ENCODE measurements at regions not wholly inside any gene's neighbourhood (a gene's known extent, or its start where the extent isn't known, plus 50 kb on each side); places are given as distances from the start of the nearest gene placed in this dataset.

GRCh38 chr2:236342951-236343350 lies 78.7 kb upstream of the ASB18 start:
- no peaks in the 10 kb centered on the region for H3K9me3 ChIP-seq (ENCODE audit: control insufficient read depth in 2 of 3, insufficient read depth in 1 of 3, low read length in 3 of 3)
- no peaks in the 10 kb centered on the region for H3K27me3 ChIP-seq (ENCODE audit: control insufficient read depth, insufficient read depth, low read length)
- no peak overlapping the region for H3K27ac ChIP-seq (ENCODE audit: low read depth in 2 of 2, low read length in 2 of 2)
- intact Hi-C loops (cut with DNase I) = loop anchor here (5.0 kb wide), 1 partner anchor 714 kb away; no protein-coding TSS in a partner anchor
- peaks cover 0 to 4% (median 2%) of the 10 kb centered on the region in 3 donors for H3K4me1 ChIP-seq (ENCODE audit: control insufficient read depth in 2 of 3, insufficient read depth in 2 of 3, low read depth in 1 of 3, low read length in 3 of 3)
- FAIRE-seq (no peak), DNase-seq (no peak)
- H3K9ac ChIP-seq (ENCODE audit: low read length in 3 of 3) = no peak overlapping the region
- TF ChIP-seq, protein P1, sequence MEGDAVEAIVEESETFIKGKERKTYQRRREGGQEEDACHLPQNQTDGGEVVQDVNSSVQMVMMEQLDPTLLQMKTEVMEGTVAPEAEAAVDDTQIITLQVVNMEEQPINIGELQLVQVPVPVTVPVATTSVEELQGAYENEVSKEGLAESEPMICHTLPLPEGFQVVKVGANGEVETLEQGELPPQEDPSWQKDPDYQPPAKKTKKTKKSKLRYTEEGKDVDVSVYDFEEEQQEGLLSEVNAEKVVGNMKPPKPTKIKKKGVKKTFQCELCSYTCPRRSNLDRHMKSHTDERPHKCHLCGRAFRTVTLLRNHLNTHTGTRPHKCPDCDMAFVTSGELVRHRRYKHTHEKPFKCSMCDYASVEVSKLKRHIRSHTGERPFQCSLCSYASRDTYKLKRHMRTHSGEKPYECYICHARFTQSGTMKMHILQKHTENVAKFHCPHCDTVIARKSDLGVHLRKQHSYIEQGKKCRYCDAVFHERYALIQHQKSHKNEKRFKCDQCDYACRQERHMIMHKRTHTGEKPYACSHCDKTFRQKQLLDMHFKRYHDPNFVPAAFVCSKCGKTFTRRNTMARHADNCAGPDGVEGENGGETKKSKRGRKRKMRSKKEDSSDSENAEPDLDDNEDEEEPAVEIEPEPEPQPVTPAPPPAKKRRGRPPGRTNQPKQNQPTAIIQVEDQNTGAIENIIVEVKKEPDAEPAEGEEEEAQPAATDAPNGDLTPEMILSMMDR (IDR thresholded peaks at IDR 0.05; ENCODE audit: borderline replicate concordance, extremely low read depth, insufficient read depth) = no peak
- no peaks in the 10 kb centered on the region for H3K36me3 ChIP-seq (ENCODE audit: control insufficient read depth in 2 of 3, insufficient read depth in 3 of 3, low read length in 3 of 3)
- H3K4me3 ChIP-seq (ENCODE audit: low read length in 3 of 3) = no peak overlapping the region

GRCh38 chr2:236343400-236344161 lies 79.4 kb upstream of the ASB18 start:
- no peaks in the 10 kb centered on the region for H3K36me3 ChIP-seq (ENCODE audit: control insufficient read depth in 2 of 3, insufficient read depth in 3 of 3, low read length in 3 of 3)
- no peaks in the 10 kb centered on the region for H3K27me3 ChIP-seq (ENCODE audit: control insufficient read depth, insufficient read depth, low read length)
- TF ChIP-seq, protein P1 (IDR thresholded peaks at IDR 0.05; ENCODE audit: borderline replicate concordance, extremely low read depth, insufficient read depth) = peak; percentile 84
- intact Hi-C loops (cut with DNase I) = loop anchor here (5.0 kb wide), 1 partner anchor 714 kb away; no protein-coding TSS in a partner anchor
- H3K4me1 ChIP-seq (ENCODE audit: control insufficient read depth in 2 of 3, insufficient read depth in 2 of 3, low read depth in 1 of 3, low read length in 3 of 3) = peaks cover 0 to 4% (median 2%) of the 10 kb centered on the region in 3 donors
- no peak overlapping the region for H3K9ac ChIP-seq (ENCODE audit: low read length in 3 of 3)
- H3K27ac ChIP-seq (ENCODE audit: low read depth in 2 of 2, low read length in 2 of 2) = no peak overlapping the region
- FAIRE-seq = peak; percentile 29
- H3K9me3 ChIP-seq (ENCODE audit: control insufficient read depth in 2 of 3, insufficient read depth in 1 of 3, low read length in 3 of 3) = no peaks in the 10 kb centered on the region
- H3K4me3 ChIP-seq (ENCODE audit: low read length in 3 of 3) = no peak overlapping the region
- peak in 4 of 5 donors; percentile 76 to 88 (median 80) for DNase-seq

DNA sequence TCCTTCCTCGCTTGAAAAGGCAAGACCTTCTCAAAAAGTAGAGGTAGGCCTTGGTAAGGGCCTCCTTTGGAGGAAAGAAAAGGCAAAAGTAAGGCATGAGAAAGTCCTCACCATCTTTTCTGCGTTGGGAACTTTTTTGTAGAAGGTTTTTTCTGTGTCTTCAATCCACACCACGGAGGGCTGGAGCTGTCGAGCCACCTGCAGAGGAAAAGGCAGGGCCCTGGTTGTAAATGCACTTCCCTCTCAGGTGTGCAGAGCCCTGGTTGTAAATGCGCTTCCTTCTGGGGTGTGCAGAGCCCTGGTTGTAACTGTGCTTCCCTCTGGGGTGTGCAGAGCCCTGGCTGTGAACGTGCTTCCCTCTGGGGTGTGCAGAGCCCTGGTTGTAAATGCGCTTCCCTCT lies 80.2 kb upstream of the ASB18 start:
- no peak overlapping the region for H3K9ac ChIP-seq (ENCODE audit: low read length in 3 of 3)
- no peaks in the 10 kb centered on the region for H3K27me3 ChIP-seq (ENCODE audit: control insufficient read depth, insufficient read depth, low read length)
- H3K4me3 ChIP-seq (ENCODE audit: low read length in 3 of 3) = no peak overlapping the region
- intact Hi-C loops (cut with DNase I) = loop anchor here (5.0 kb wide), 1 partner anchor 713 kb away; no protein-coding TSS in a partner anchor
- H3K36me3 ChIP-seq (ENCODE audit: control insufficient read depth in 2 of 3, insufficient read depth in 3 of 3, low read length in 3 of 3) = no peaks in the 10 kb centered on the region
- TF ChIP-seq, protein P1 (IDR thresholded peaks at IDR 0.05; ENCODE audit: borderline replicate concordance, extremely low read depth, insufficient read depth) = no peak
- DNase-seq (no peak), FAIRE-seq (no peak)
- no peak overlapping the region for H3K27ac ChIP-seq (ENCODE audit: low read depth in 2 of 2, low read length in 2 of 2)
- H3K4me1 ChIP-seq (ENCODE audit: control insufficient read depth in 2 of 3, insufficient read depth in 2 of 3, low read depth in 1 of 3, low read length in 3 of 3) = peaks cover 0 to 4% (median 0%) of the 10 kb centered on the region in 3 donors
- no peaks in the 10 kb centered on the region for H3K9me3 ChIP-seq (ENCODE audit: control insufficient read depth in 2 of 3, insufficient read depth in 1 of 3, low read length in 3 of 3)

Measured in kidney (tissue), 13 donors.